GM21390 (cell line): ENCODE measurements at regions not wholly inside any gene's neighbourhood (a gene's known extent, or its start where the extent isn't known, plus 50 kb on each side); places are given as distances from the start of the nearest gene placed in this dataset.
A peak's percentile ranks its signal among the peaks of the same experiment; 100 is the strongest.

Experiments used
- ATAC-seq: cut with Tn5 transposase; IDR thresholded peaks from one replicate; pipeline ENCODE4 v1.9.1; 2021; ENCODE audit not compliant: unreplicated experiment

GRCh38 chr15:81492969-81493645 is 119.1 kb upstream of the TMC3 start:
- no peak for ATAC-seq

GRCh38 chr15:81492331-81492968 is 118.4 kb upstream of the TMC3 start:
- ATAC-seq: no peak

- ATAC-seq: no peak
Measured at GRCh38 chr15:81491414-81492096, 117.5 kb upstream of the TMC3 start.

GRCh38 chr15:81485806-81486205 is 111.8 kb upstream of the TMC3 start:
- no peak for ATAC-seq

GRCh38 chr15:81484086-81484955 is 110.3 kb upstream of the TMC3 start:
- no peak for ATAC-seq

GRCh38 chr15:81483496-81483895 is 109.5 kb upstream of the TMC3 start:
- ATAC-seq: no peak

GRCh38 chr15:81481346-81481745 is 107.3 kb upstream of the TMC3 start:
- ATAC-seq: no peak

GRCh38 chr15:81480645-81481053 is 106.6 kb upstream of the TMC3 start:
- ATAC-seq: peak; percentile 58

- ATAC-seq: no peak
Measured at GRCh38 chr15:81478354-81478753, 104.3 kb upstream of the TMC3 start.

GRCh38 chr15:81475926-81476325 is 101.9 kb upstream of the TMC3 start:
- ATAC-seq: no peak

GRCh38 chr15:81475471-81475870 is 101.5 kb upstream of the TMC3 start:
- ATAC-seq: no peak

GRCh38 chr15:81473946-81474345 is 99.9 kb upstream of the TMC3 start:
- no peak for ATAC-seq

GRCh38 chr15:81473177-81473576 is 99.2 kb upstream of the TMC3 start:
- ATAC-seq: no peak

GRCh38 chr15:81471151-81471550 is 97.1 kb upstream of the TMC3 start:
- ATAC-seq: no peak

GRCh38 chr15:81469154-81469553 is 95.1 kb upstream of the TMC3 start:
- no peak for ATAC-seq

GRCh38 chr15:81466741-81467140 is 92.7 kb upstream of the TMC3 start:
- no peak for ATAC-seq

GRCh38 chr15:81454024-81454423 is 80.0 kb upstream of the TMC3 start:
- ATAC-seq: no peak

GRCh38 chr15:81450721-81451120 is 76.7 kb upstream of the TMC3 start:
- ATAC-seq: no peak

GRCh38 chr15:81449836-81450474 is 75.9 kb upstream of the TMC3 start:
- ATAC-seq: no peak

GRCh38 chr15:81443040-81443820 is 69.2 kb upstream of the TMC3 start:
- ATAC-seq: no peak
